Spleen (tissue), 7 donors: ENCODE measurements at regions not wholly inside any gene's neighbourhood (a gene's known extent, or its start where the extent isn't known, plus 50 kb on each side); places are given as distances from the start of the nearest gene placed in this dataset.

ENCODE experiments used
- POLR2A ChIP-seq, 3 donors: fragments of 450-650 bp; IDR thresholded peaks; one replicate each; pipeline ENCODE4 v1.5.1; 2017; ENCODE audit warnings: antibody characterized with exemption in 3 of 3, mild to moderate bottlenecking in 1 of 3
- POLR2AphosphoS5 ChIP-seq, 3 donors: sonication (generic); formaldehyde crosslinking; IDR thresholded peaks; one replicate each; pipeline ENCODE4 v1.5.1; 2017; ENCODE audit warnings: antibody characterized with exemption in 3 of 3
- TF ChIP-seq, protein P1 (sequence below), 11 experiments: fragments of 200-600 bp in 7 of 11; fragments of 450-650 bp in 4 of 11; sonication (generic) in 4 of 11; IDR thresholded peaks in 8 of 11; conservative IDR thresholded peaks in 3 of 11; 1 replicate in 7 of 11; 2 replicates in 4 of 11; pipeline versions ENCODE4 v1.4.0 to v1.8.0; 2016 to 2021; ENCODE audit warnings: antibody characterized with exemption in 11 of 11, inconsistent platforms in 4 of 11, mild to moderate bottlenecking in 1 of 11
- donor health status: DM: no; HTN: no; CAD: no; lungs with moderate emphysema.
- donor health status: DM: no; HTN: no; CAD: no.
- donor health status: DM: no; HTN: no; CAD: no.

DNA sequence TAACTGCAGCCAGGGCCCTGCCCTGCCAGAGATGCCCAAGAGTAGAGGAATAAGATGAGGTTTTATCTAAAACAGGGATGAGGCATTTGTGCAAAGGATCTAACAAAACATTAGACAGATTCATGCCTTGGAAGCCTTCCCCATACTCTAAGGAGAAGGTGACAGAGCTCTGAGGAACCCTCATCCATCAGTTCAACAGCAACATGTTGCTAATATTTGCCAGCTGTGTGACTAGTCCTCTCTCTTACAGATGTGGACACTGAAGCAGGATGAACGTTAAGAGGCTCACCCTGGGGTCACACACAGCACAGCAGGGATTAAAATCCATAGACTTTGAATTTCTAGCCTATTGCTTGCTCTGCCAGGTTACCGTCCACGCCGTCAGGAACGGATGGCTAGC lies 99.0 kb downstream of the ZBTB18 start:
- TF ChIP-seq POLR2AphosphoS5 (IDR thresholded peaks at IDR 0.05) = no peak
- TF ChIP-seq, protein P1, sequence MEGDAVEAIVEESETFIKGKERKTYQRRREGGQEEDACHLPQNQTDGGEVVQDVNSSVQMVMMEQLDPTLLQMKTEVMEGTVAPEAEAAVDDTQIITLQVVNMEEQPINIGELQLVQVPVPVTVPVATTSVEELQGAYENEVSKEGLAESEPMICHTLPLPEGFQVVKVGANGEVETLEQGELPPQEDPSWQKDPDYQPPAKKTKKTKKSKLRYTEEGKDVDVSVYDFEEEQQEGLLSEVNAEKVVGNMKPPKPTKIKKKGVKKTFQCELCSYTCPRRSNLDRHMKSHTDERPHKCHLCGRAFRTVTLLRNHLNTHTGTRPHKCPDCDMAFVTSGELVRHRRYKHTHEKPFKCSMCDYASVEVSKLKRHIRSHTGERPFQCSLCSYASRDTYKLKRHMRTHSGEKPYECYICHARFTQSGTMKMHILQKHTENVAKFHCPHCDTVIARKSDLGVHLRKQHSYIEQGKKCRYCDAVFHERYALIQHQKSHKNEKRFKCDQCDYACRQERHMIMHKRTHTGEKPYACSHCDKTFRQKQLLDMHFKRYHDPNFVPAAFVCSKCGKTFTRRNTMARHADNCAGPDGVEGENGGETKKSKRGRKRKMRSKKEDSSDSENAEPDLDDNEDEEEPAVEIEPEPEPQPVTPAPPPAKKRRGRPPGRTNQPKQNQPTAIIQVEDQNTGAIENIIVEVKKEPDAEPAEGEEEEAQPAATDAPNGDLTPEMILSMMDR (IDR thresholded peaks at IDR 0.05 in 8 of 11, conservative IDR thresholded peaks at IDR 0.05 in 3 of 11) = no peak
- no peak for TF ChIP-seq POLR2A (IDR thresholded peaks at IDR 0.05)
